KBM-7 (cell line): ENCODE measurements at regions not wholly inside any gene's neighbourhood (a gene's known extent, or its start where the extent isn't known, plus 50 kb on each side); places are given as distances from the start of the nearest gene placed in this dataset.

Source experiments
- DNase-seq: peaks from one replicate; pipeline ENCODE4 v3.0.0-alpha.2; 2015
- in situ Hi-C: fragments of 300-500 bp; cut with MboI; formaldehyde crosslinking; loops from 2 replicates; pipeline ENCODE4 v1.14.3; 2020; ENCODE audit warnings: low sequenced_read_pairs, low pct_unique_long_range_greater_than_20kb, mixed read lengths

DNA sequence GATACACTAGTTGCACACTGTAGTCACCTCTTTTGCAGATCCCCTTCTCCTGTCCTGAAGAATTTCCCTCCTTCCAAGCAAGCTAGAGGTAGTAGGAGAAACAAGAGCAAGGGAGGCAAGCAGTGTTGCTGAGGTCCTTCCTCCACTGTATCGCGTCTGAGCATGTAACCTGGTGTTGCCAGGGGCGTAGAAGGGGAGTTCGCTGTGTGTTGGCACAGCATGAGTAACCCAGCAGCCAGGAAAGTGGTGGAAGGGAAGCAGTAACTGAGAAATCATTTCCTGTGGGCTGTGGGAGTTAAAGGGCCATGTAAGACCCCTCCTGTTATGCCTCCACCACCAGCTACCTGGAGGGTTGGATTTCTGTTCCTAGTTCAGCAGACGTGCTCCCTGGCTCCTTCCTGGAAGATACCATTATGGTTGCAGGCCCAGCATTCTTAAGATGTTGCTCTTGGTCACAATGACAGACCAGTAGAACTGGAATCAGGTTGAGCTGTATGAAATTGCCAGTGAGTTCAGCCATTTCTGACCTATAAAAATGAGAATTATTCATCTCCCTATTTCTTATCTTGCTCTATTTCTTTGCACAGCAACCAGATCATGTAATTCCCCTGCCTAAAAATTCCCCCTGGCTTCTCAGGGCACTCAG lies 215.3 kb upstream of the TOPAZ1 start:
- peak; percentile 27 for DNase-seq
- in situ Hi-C loops, result no loop called here

DNA sequence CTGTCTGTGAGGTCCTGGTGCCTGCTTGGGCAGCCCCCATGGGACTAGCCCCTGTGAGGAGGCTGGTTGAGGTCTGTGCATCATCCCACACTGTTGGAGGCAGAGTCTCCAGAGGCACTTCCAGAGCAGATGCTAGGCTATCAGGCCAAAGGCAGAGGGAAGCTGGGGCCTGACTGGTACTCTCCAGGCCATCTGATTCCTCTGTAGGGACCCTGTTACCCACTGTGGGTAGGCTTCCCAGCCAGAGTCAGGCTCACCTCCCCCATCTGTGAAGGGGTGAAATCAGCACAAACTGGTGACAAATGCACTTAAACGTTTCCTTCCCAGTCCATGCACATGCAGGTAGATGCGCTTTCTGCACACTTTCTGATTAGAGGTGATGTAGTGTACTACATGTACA lies 212.6 kb upstream of the TOPAZ1 start:
- in situ Hi-C loops, result no loop called here
- DNase-seq, result no peak

DNA sequence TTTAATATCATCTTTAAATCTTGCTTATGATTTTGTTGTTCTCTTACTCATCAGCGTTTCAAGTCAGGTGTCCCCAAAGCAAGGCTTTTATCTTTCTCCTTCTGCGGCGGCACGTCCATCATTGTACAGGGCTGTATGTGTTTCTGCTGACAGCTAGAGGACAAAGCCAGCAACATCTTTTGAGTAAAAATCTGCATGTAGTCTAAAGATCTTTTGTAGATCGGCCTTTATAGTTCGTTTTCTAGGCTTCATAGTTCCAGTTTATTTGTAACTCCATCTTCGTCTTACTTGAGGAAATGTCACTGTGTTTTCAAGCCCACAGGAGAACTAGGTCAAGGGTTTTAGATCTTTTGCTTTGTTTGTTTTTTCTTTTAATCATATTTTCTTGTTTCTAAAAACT lies 211.4 kb upstream of the TOPAZ1 start:
- in situ Hi-C loops, result no loop called here
- DNase-seq, result no peak

DNA sequence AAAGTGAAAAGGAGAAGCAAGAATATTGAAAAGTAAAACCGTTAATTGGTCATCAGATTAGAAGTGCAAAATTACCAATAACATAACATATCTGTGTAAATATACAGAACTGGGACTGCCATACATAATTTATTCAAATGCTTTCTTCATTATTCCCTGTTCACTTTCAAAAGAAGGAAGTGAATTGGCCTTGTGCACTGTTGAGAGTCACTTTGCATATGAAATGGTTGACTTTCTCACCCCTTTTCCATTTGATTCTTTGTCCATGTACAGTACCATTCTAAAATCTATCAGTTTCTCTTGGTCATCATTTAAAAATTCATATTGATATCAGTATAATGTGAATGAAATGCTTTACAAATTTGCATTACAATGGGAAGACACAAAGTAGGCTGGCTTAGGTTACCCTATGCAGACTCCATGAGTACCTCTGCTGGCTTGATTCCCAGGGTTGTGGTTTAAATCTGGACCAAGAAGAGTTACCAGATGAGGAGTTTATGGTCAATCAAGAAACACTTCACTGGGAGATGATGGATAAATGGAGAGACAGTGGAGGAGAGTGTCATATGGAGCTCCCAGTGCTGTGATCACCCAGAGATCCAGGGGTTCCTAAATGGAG lies 210.9 kb upstream of the TOPAZ1 start:
- in situ Hi-C loops, result no loop called here
- no peak for DNase-seq

DNA sequence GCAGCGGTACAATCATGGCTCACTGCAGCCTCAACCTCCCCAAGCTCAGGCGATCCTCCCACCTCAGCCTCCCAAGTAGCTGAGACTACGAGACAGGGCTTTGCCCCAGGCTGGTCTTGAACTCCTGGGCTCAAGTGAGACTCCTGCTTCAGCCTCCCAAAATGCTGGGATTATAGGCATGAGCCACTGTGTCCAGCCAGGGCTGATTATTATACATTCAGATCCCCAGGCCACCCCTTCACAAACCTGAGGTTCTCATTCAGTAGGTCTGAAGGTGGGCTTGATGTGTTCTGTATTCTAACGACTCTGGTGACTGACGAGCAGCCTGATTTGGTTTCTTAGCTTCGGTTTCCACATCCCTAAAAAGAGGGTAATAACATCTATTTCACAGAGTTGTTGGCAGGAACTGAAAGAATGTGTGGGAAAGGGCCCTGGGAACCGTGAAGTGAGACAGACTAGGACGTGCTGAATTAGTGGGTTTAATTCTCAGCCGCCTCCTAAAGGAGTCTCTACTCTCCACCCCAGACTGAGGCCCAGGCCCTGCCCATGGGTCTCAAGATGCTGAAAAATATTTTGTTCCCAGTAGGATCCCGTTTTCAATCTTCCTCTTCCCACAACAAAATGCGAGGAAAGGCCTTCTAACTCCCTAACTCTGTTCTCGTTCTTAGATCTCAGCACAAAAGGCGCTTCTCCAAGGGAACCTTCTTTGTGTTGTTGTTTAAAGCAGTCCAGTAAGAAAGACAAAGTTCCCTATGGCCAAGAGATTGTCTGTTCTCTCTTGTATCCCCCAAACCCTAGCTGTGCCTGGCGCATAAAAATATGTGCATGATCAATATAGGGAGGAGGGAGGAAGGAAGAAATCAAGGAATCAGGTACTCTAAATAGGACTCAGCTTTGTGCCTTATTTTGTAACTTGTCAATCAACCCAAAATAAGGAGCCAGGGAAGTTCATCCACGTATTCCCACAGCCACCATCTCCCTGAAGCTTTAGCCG lies 210.0 kb upstream of the TOPAZ1 start:
- DNase-seq, result no peak
- in situ Hi-C loops, result no loop called here

GRCh38 chr3:44032487-44032886 lies 209.2 kb upstream of the TOPAZ1 start:
- DNase-seq, result no peak
- in situ Hi-C loops, result no loop called here

DNA sequence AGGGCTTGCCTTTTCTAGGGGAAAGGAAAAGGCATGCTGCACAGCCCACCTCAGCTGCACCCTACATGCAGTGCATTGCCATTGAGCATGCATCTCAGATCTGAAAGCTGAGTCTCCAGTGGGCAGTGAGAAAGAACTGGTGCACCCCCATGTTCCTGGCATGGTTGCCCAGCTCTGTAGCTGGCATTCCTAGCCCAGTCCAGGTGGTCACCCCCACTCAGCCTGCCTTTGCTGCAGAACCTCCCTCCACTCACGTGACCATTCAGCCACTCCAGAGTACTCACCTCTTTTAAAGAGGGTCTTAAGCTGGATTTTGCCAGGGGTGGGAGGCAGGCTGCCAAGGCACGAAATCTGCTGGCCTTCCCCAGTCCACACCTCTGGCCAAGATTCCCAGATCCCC lies 208.6 kb upstream of the TOPAZ1 start:
- DNase-seq, result no peak
- in situ Hi-C loops, result no loop called here

GRCh38 chr3:44036850-44037249 lies 204.8 kb upstream of the TOPAZ1 start:
- in situ Hi-C loops, result no loop called here
- DNase-seq, result no peak

DNA sequence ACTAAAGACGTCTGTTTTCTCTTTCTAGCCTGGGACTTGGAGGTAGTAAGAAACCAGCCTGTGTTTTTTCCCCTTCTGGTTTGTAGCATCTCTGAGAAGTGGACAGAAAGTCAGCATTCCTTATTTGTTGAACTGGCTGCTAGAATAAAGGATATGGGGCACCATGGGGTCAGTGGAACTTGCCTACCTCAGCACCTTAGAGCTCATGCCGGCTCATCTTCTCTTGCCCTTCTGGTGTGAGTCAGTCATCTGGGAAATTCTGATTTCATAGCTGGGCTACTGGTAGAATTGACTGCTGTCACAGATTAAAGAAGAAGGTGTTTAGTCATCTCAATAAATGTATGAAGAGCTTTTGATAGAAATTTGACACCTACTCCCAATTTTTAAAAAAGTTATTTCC lies 202.7 kb upstream of the TOPAZ1 start:
- in situ Hi-C loops, result no loop called here
- no peak for DNase-seq

- in situ Hi-C loops, result no loop called here
- no peak for DNase-seq
These were observed 200.0 kb upstream of the TOPAZ1 start for GRCh38 chr3:44041726-44042125.

- in situ Hi-C loops, result no loop called here
These were observed 198.9 kb upstream of the TOPAZ1 start for GRCh38 chr3:44042772-44043171.

DNA sequence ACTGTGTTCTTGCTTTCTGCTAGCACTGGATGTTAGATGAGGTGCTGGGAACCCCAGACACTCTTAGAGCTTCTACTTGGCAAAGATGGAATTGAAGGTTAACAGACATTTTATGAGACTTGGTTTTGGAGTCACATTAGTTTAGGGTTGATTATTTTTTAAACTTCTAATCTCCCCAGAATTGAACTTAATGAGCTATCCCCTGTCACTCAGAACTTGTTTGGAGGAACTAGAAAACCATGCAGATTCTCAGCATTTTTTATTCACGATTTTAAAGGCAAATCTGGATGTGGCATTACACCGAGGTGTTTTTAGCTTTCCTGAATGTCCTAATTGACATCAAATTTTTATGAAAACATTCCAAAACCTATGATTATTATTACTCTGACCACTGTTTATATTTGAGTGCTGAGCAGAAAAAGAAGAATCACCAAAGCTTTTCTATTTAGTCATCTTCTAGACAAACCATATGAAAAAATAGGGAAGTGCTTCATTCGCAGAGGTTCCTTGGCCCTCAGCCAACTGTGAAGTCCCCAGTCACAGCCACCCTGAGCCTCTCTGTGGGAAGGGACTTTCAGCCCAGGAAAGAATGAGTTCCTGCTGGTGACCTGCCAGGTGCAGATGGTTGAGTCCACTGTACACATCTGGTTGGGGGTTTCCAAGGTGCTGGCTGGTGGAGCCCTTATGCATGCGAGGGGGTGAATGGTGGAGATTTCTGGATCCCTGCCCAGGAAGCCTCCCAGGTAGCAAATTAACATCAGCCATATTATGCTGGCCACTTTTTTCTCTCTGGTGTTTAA lies 196.0 kb upstream of the TOPAZ1 start:
- peak; percentile 93 for DNase-seq
- in situ Hi-C loops, result no loop called here

More at GRCh38 chr3:44042772-44043171, 198.9 kb upstream of the TOPAZ1 start:
- no peak for DNase-seq

GRCh38 chr3:44047796-44048195 lies 193.9 kb upstream of the TOPAZ1 start:
- in situ Hi-C loops, result no loop called here
- DNase-seq, result no peak

GRCh38 chr3:44048196-44048924 lies 193.3 kb upstream of the TOPAZ1 start:
- DNase-seq, result no peak
- in situ Hi-C loops, result no loop called here

GRCh38 chr3:44048949-44049348 lies 192.7 kb upstream of the TOPAZ1 start:
- in situ Hi-C loops, result no loop called here
- no peak for DNase-seq

GRCh38 chr3:44050101-44050500 lies 191.6 kb upstream of the TOPAZ1 start:
- no peak for DNase-seq
- in situ Hi-C loops, result no loop called here

DNA sequence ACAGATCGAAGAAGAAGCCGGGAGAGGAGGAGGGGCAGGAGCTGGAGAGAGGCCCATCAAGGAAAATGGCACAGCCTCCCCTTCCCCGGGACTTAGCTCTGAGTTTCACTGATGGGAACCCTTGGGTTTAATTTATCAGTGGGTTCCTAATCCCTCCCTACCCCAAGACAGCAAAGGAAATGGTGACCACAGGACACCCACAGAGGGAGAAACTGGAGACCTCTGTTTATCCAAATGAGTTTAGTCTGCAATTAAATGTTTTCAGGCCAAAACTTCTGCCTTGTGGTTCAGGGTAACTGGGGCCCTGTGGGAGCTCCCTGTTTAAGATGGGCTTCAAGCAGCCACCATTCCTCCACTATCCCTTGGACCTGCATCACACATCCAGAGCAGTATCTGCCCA lies 190.8 kb upstream of the TOPAZ1 start:
- DNase-seq, result no peak
- in situ Hi-C loops, result no loop called here

GRCh38 chr3:44055951-44056350 lies 185.7 kb upstream of the TOPAZ1 start:
- in situ Hi-C loops, result no loop called here
- DNase-seq, result no peak
